ENCODE measurements at regions not wholly inside any gene's neighbourhood (a gene's known extent, or its start where the extent isn't known, plus 50 kb on each side); places are given as distances from the start of the nearest gene placed in this dataset.
"Not testable (repeated sequence)": the region's sequence is repeated elsewhere in the genome, so short reads cannot be mapped to it uniquely, and the experiment has no call there.

GRCh38 chr5:2818936-2819335 is 67.5 kb upstream of the IRX2 start:
- DNase-seq = no peak
- no peaks in the 10 kb centered on the region for H3K9me3 ChIP-seq
- TF ChIP-seq, protein P1, sequence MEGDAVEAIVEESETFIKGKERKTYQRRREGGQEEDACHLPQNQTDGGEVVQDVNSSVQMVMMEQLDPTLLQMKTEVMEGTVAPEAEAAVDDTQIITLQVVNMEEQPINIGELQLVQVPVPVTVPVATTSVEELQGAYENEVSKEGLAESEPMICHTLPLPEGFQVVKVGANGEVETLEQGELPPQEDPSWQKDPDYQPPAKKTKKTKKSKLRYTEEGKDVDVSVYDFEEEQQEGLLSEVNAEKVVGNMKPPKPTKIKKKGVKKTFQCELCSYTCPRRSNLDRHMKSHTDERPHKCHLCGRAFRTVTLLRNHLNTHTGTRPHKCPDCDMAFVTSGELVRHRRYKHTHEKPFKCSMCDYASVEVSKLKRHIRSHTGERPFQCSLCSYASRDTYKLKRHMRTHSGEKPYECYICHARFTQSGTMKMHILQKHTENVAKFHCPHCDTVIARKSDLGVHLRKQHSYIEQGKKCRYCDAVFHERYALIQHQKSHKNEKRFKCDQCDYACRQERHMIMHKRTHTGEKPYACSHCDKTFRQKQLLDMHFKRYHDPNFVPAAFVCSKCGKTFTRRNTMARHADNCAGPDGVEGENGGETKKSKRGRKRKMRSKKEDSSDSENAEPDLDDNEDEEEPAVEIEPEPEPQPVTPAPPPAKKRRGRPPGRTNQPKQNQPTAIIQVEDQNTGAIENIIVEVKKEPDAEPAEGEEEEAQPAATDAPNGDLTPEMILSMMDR (IDR thresholded peaks at IDR 0.05) = no peak
- H3K4me3 ChIP-seq = no peak overlapping the region
- H3K27me3 ChIP-seq (ENCODE audit: insufficient read depth in 3 of 3, low read length in 2 of 3) = peaks cover 0 to 3% (median 0%) of the 10 kb centered on the region in 3 donors
- no peak overlapping the region for H3K27ac ChIP-seq
- intact Hi-C loops (cut with DNase I) = no loop called here
- WGBS, 3 donors = 73 to 76% (median 73%) methylated on average over 7 of the region's 7 CpGs
- H3K36me3 ChIP-seq (ENCODE audit: insufficient read depth in 1 of 2, low read depth in 1 of 2) = no peaks in the 10 kb centered on the region
- ATAC-seq = no peak
- H3K4me1 ChIP-seq = no peaks in the 10 kb centered on the region

GRCh38 chr5:2817031-2817603 is 65.6 kb upstream of the IRX2 start:
- WGBS, 3 donors = 59 to 67% (median 61%) methylated on average over 5 of the region's 5 CpGs

DNA sequence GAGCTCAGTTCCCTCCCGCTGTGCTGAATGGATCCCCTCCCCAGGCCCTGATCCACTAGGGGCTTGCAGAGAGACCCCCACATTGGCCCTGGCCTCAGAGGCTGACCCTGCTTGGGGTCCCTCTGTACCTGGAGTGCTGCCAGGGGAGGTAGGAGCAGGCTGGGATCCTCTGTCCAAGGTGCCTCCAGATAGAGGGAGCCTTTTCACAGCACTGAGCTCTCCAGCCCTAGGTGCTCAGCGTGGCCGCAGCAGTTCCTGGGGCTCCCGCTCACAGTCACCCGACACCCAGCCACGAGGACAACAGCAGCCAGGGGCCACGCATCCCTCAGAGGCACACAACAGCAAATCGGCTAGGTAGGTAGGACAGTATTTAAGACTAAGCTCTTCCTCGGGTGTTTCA is 62.2 kb upstream of the IRX2 start:
- WGBS, 3 donors = 47 to 59% (median 48%) methylated on average over 9 of the region's 9 CpGs
- Histone ChIP-seq H3K27ac (no peak overlapping the region), H3K36me3 (ENCODE audit: insufficient read depth in 1 of 2, low read depth in 1 of 2) (no peaks in the 10 kb centered on the region), H3K4me1 (no peaks in the 10 kb centered on the region), H3K27me3 (ENCODE audit: insufficient read depth in 3 of 3, low read length in 2 of 3) (peaks cover 0 to 3% (median 0%) of the 10 kb centered on the region in 3 donors), H3K9me3 (no peaks in the 10 kb centered on the region), H3K4me3 (no peak overlapping the region)
- no peak for ATAC-seq
- TF ChIP-seq, protein P1 (IDR thresholded peaks at IDR 0.05) = no peak
- no peak for DNase-seq
- intact Hi-C loops (cut with DNase I) = no loop called here

More at GRCh38 chr5:2817031-2817603, 65.6 kb upstream of the IRX2 start:
- Histone ChIP-seq H3K4me3 (no peak overlapping the region), H3K36me3 (ENCODE audit: insufficient read depth in 1 of 2, low read depth in 1 of 2) (no peaks in the 10 kb centered on the region), H3K27me3 (ENCODE audit: insufficient read depth in 3 of 3, low read length in 2 of 3) (peaks cover 0 to 5% (median 0%) of the 10 kb centered on the region in 3 donors), H3K4me1 (no peaks in the 10 kb centered on the region), H3K27ac (no peak overlapping the region), H3K9me3 (no peaks in the 10 kb centered on the region)
- intact Hi-C loops (cut with DNase I) = no loop called here
- ATAC-seq (no peak), DNase-seq (no peak)
- TF ChIP-seq, protein P1 (IDR thresholded peaks at IDR 0.05) = no peak

GRCh38 chr5:2810644-2811043 is 59.2 kb upstream of the IRX2 start:
- Histone ChIP-seq H3K27ac (no peak overlapping the region), H3K9me3 (no peaks in the 10 kb centered on the region), H3K36me3 (ENCODE audit: insufficient read depth in 1 of 2, low read depth in 1 of 2) (no peaks in the 10 kb centered on the region), H3K4me1 (no peaks in the 10 kb centered on the region), H3K27me3 (ENCODE audit: insufficient read depth in 3 of 3, low read length in 2 of 3) (peaks cover 0 to 3% (median 0%) of the 10 kb centered on the region in 3 donors), H3K4me3 (no peak overlapping the region)
- intact Hi-C loops (cut with DNase I) = no loop called here
- 67 to 78% (median 76%) methylated on average over 3 of the region's 3 CpGs for WGBS, 3 donors
- TF ChIP-seq, protein P1 (IDR thresholded peaks at IDR 0.05) = no peak
- ATAC-seq (no peak), DNase-seq (no peak)

DNA sequence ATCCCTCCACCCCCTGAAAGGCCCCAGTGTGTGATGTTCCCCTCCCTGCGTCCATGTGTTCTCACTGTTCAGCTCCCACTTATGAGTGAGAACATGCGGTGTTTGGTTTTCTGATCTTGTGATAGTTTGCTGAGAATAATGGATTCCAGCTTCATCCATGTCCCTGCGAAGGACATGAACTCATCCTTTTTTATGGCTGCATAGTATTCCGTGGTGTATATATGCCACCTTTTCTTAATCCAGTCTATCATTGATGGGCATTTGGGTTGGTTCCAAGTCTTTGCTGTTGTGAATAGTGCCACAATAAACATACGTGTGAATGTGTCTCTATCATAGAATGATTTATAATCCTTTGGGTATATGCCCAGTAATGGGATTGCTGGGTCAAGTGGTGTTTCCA is 55.8 kb upstream of the IRX2 start:
- ATAC-seq; H3K9me3 ChIP-seq; H3K4me1 ChIP-seq; H3K36me3 ChIP-seq (ENCODE audit: insufficient read depth in 1 of 2, low read depth in 1 of 2); intact Hi-C loops (cut with DNase I); DNase-seq; H3K27ac ChIP-seq; H3K4me3 ChIP-seq; H3K27me3 ChIP-seq (ENCODE audit: insufficient read depth in 3 of 3, low read length in 2 of 3): not testable (repeated sequence)
- 70 to 89% (median 74%) methylated on average over 5 of the region's 5 CpGs for WGBS, 3 donors

Measured in psoas muscle (tissue), 7 donors.